OCI-LY7 (cell line): ENCODE measurements at regions not wholly inside any gene's neighbourhood (a gene's known extent, or its start where the extent isn't known, plus 50 kb on each side); places are given as distances from the start of the nearest gene placed in this dataset.

Experiments used
- BruUV-seq: library from RNA; stranded (reverse); fragments of 400-500 nt; replicated peaks from 2 replicates; lab custom pipeline; 2021; lab: Mats Ljungman, UMichigan
- CTCF ChIA-PET: fragments of 300-600 bp; sonication (Branson Sonifier 250); formaldehyde crosslinking; loops from one replicate; lab custom pipeline; 2022; ENCODE audit warnings: antibody characterized with exemption; ENCODE audit not compliant: unreplicated experiment; lab: Charles Lee
- POLR2A ChIA-PET: fragments of 300-600 bp; sonication (Branson Sonifier 250); formaldehyde crosslinking; loops from one replicate; lab custom pipeline; 2022; ENCODE audit warnings: antibody characterized with exemption; lab: Charles Lee
- DNase-seq: peaks from one replicate; pipeline ENCODE4 v3.0.0-alpha.2; 2015; ENCODE audit warnings: low spot score
- H2AFZ ChIP-seq: fragments of 200-600 bp; sonication (generic), shearing (Covaris generic); 2 replicates; pipeline ENCODE4 v1.6.1; 2014; ENCODE audit warnings: mild to moderate bottlenecking, antibody characterized with exemption, low read length, moderate library complexity
- H3K27ac ChIP-seq: fragments of 200-600 bp; sonication (generic); 2 replicates; pipeline ENCODE4 v1.5.1; 2014; ENCODE audit warnings: mixed run types, low read depth, mild to moderate bottlenecking, moderate library complexity, low read length, inconsistent platforms; ENCODE audit not compliant: poor library complexity, severe bottlenecking
- H3K36me3 ChIP-seq: fragments of 200-600 bp; sonication (generic); 2 replicates; pipeline ENCODE4 v1.6.1; 2014; ENCODE audit warnings: mild to moderate bottlenecking, antibody characterized with exemption, low read length, moderate library complexity, mixed read lengths; ENCODE audit not compliant: insufficient read depth
- H3K4me1 ChIP-seq: fragments of 200-600 bp; sonication (generic); 2 replicates; pipeline ENCODE4 v1.5.1; 2014; ENCODE audit warnings: mild to moderate bottlenecking, low read length; ENCODE audit not compliant: insufficient read depth, poor library complexity, severe bottlenecking
- H3K4me2 ChIP-seq: fragments of 200-600 bp; sonication (generic); 2 replicates; pipeline ENCODE4 v1.6.1; 2014; ENCODE audit warnings: mild to moderate bottlenecking, low read length
- H3K4me3 ChIP-seq: fragments of 200-600 bp; sonication (generic); 2 replicates; pipeline ENCODE4 v1.5.1; 2014; ENCODE audit warnings: mild to moderate bottlenecking, low read depth, low read length; ENCODE audit not compliant: poor library complexity, severe bottlenecking
- H3K79me2 ChIP-seq: fragments of 200-600 bp; sonication (generic); 2 replicates; pipeline ENCODE4 v1.6.1; 2016; ENCODE audit warnings: low read depth, mild to moderate bottlenecking, low read length, moderate library complexity, mixed read lengths; ENCODE audit not compliant: insufficient read depth
- H3K9me2 ChIP-seq: fragments of 200-600 bp; sonication (generic); 2 replicates; pipeline ENCODE4 v1.6.1; 2016; ENCODE audit warnings: mild to moderate bottlenecking, low read length, mixed read lengths; ENCODE audit not compliant: insufficient read depth
- H3K9me3 ChIP-seq: fragments of 200-600 bp; sonication (generic); 2 replicates; pipeline ENCODE4 v1.6.1; 2014; ENCODE audit warnings: mild to moderate bottlenecking, mixed run types, low read length, mixed read lengths
- H4K20me1 ChIP-seq: fragments of 200-600 bp; sonication (generic); 2 replicates; pipeline ENCODE4 v1.6.1; 2014; ENCODE audit warnings: mild to moderate bottlenecking, antibody characterized with exemption, low read length, moderate library complexity, mixed read lengths; ENCODE audit not compliant: insufficient read depth
- CTCF ChIP-seq: fragments of 200-600 bp; sonication (generic); conservative IDR thresholded peaks from 2 replicates; pipeline ENCODE4 v1.5.1; 2014; ENCODE audit warnings: mild to moderate bottlenecking, antibody characterized with exemption, low read length, moderate library complexity, mixed read lengths
- EZH2phosphoT487 ChIP-seq: fragments of 200-600 bp; sonication (generic); IDR thresholded peaks from 2 replicates; pipeline ENCODE4 v1.6.1; 2018; ENCODE audit warnings: low read depth, borderline replicate concordance, mild to moderate bottlenecking, mixed run types, antibody characterized with exemption, low read length, moderate library complexity, mixed read lengths
- intact Hi-C: fragments of 100-400 bp; cut with micrococcal nuclease; formaldehyde crosslinking; loops from one replicate; pipeline ENCODE4 v1.10.0; 2022; ENCODE audit not compliant: unreplicated experiment

DNA sequence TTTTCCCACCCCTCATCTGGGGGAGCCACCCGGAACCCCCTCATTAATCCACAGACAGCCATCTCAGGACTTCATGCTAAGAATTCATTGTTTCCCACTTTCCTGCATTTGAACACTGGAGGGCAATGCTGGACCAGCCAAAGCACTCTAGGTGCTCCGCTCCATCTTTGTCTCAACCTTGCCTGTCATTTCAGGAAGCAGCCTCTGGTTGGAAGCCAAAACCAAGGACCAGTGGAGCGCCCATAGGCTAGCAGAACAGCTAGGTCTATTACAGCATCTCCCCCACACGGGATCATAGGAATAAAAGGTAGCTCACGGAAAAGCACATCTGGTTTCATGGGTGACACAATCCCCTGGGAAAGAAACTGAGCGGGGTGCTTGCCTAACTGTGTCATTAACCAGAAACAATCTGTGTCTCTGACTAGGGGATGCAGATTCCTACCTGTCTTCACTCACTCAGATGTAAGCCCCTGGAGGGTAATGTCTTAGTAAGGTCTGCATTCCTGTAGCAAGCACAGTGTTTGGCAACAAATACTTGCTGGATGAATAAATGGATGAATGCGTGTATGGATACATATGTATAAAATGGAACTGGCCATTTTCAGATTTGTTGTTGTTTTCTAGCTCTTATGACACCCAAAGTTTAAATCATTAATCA is 197.0 kb downstream of the DAD1 start:
- ChIA-PET POLR2A (interaction anchor here (0.6 to 5.9 kb wide), 14 partner anchors 12 to 197 kb away, joined by 3 to 55 read pairs (median 4); partner anchors contain the start of gene DAD1), CTCF (interaction anchor here (0.7 to 5.0 kb wide), 9 partner anchors 26 to 178 kb away, joined by 3 to 80 read pairs (median 8); no protein-coding TSS in a partner anchor)
- no TSS peak for BruUV-seq
- H3K4me1 ChIP-seq = peaks cover 74% of the 10 kb centered on the region
- H3K36me3 ChIP-seq = no peaks in the 10 kb centered on the region
- TF ChIP-seq CTCF (peak; percentile 99), EZH2phosphoT487 (no peak)
- intact Hi-C loops = loop anchor here (1.0 to 5.0 kb wide), 7 partner anchors 27 to 480 kb away; partner anchors contain the start of gene LRP10
- H3K27ac ChIP-seq = peak overlapping the region; percentile 47
- peak overlapping the region; percentile 53 for H3K4me2 ChIP-seq
- H3K9me3 ChIP-seq = no peaks in the 10 kb centered on the region
- H3K9me2 ChIP-seq = no peaks in the 10 kb centered on the region
- peak overlapping the region; percentile 73; the same call in 1 of the 2 replicates for H2AFZ ChIP-seq
- no peak overlapping the region for H3K4me3 ChIP-seq
- no peaks in the 10 kb centered on the region for H4K20me1 ChIP-seq
- H3K79me2 ChIP-seq = no peaks in the 10 kb centered on the region
- DNase-seq = peak; percentile 92

DNA sequence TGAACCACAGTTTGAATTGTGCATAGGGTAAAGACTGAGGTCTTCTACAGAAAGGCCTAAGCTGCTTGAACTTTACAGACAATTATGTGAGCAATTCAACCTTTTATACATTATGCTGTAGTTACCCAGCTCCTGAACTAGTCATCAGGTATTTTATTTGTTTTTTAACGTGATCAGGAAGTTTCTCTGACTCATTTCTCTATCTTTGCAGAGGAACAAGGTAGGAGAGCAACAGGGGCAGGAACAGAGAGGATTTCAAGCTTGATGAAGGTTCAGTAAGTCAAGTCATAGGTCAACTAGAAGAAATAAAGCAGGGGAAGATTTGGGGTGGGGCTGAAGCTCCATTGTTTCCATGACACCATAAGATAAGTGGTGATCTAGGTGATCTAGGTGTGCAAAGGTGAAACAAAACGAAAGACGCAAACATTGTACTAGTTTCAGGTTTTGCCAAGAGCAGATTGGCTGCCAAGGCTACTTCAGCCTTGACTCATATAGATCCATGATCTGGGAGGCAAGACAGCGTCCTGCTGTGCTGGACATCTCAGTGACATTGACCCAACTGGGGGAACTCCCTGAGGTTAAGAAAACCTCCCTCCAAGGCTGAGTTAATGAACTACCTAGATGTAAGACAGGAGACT is 198.1 kb downstream of the DAD1 start:
- DNase-seq = no peak
- BruUV-seq = no TSS peak
- intact Hi-C loops = loop anchor here (1.0 to 5.0 kb wide), 3 partner anchors 179 to 481 kb away; partner anchors contain the start of gene LRP10

More for the DNA sequence above, 198.1 kb downstream of the DAD1 start:
- Histone ChIP-seq H4K20me1 (no peaks in the 10 kb centered on the region), H3K4me2 (peak overlapping the region; percentile 24), H3K4me1 (peaks cover 81% of the 10 kb centered on the region), H2AFZ (peak overlapping the region; percentile 73), H3K27ac (peak overlapping the region; percentile 29), H3K9me2 (no peaks in the 10 kb centered on the region), H3K36me3 (no peaks in the 10 kb centered on the region), H3K9me3 (no peaks in the 10 kb centered on the region), H3K4me3 (no peak overlapping the region), H3K79me2 (no peaks in the 10 kb centered on the region)
- no peak for TF ChIP-seq CTCF
- TF ChIP-seq EZH2phosphoT487 = no peak
- CTCF ChIA-PET = interaction anchor here (0.9 to 5.0 kb wide), 15 partner anchors 28 to 179 kb away, joined by 3 to 80 read pairs (median 4); no protein-coding TSS in a partner anchor
- POLR2A ChIA-PET = interaction anchor here (0.8 to 5.9 kb wide), 19 partner anchors 10 to 179 kb away, joined by 3 to 55 read pairs (median 5); no protein-coding TSS in a partner anchor
